Ascending aorta (tissue), 2 donors: ENCODE measurements at regions not wholly inside any gene's neighbourhood (a gene's known extent, or its start where the extent isn't known, plus 50 kb on each side); places are given as distances from the start of the nearest gene placed in this dataset.

ENCODE experiments used
- DNase-seq, 2 donors: peaks; one replicate each; pipeline ENCODE4 v3.0.0-alpha.2; 2019; ENCODE audit warnings: low spot score in 2 of 2
- H3K27ac ChIP-seq, 2 donors: fragments of 200-600 bp; sonication (generic); one replicate each; pipeline ENCODE4 v1.5.1; 2016 to 2017; ENCODE audit warnings: mild to moderate bottlenecking in 1 of 2
- H3K27me3 ChIP-seq: fragments of 200-600 bp; sonication (generic); one replicate; pipeline ENCODE4 v1.5.1; 2017
- H3K36me3 ChIP-seq, 2 donors: fragments of 200-600 bp; sonication (generic); one replicate each; pipeline ENCODE4 v1.5.1; 2016
- H3K4me1 ChIP-seq, 2 donors: fragments of 200-600 bp; sonication (generic); one replicate each; pipeline ENCODE4 v1.5.1; 2016 to 2017; ENCODE audit warnings: mild to moderate bottlenecking in 1 of 2
- H3K4me3 ChIP-seq, 2 donors: fragments of 200-600 bp; sonication (generic); one replicate each; pipeline ENCODE4 v1.5.1; 2016 to 2017; ENCODE audit warnings: mild to moderate bottlenecking in 1 of 2
- H3K9me3 ChIP-seq, 2 donors: fragments of 200-600 bp; sonication (generic); one replicate each; pipeline ENCODE4 v1.5.1; 2016
- intact Hi-C: fragments of 100-400 bp; cut with DNase I; formaldehyde crosslinking; loops from one replicate; pipeline ENCODE4 v1.15.1; 2023
- TF ChIP-seq, protein P1 (sequence below), 3 experiments: fragments of 200-600 bp in 2 of 3; fragments of 450-650 bp in 1 of 3; sonication (generic) in 2 of 3; IDR thresholded peaks; one replicate each; pipeline ENCODE4 v1.5.1; 2016 to 2019; ENCODE audit warnings: antibody characterized with exemption in 3 of 3, mild to moderate bottlenecking in 1 of 3, moderate library complexity in 1 of 3

DNA sequence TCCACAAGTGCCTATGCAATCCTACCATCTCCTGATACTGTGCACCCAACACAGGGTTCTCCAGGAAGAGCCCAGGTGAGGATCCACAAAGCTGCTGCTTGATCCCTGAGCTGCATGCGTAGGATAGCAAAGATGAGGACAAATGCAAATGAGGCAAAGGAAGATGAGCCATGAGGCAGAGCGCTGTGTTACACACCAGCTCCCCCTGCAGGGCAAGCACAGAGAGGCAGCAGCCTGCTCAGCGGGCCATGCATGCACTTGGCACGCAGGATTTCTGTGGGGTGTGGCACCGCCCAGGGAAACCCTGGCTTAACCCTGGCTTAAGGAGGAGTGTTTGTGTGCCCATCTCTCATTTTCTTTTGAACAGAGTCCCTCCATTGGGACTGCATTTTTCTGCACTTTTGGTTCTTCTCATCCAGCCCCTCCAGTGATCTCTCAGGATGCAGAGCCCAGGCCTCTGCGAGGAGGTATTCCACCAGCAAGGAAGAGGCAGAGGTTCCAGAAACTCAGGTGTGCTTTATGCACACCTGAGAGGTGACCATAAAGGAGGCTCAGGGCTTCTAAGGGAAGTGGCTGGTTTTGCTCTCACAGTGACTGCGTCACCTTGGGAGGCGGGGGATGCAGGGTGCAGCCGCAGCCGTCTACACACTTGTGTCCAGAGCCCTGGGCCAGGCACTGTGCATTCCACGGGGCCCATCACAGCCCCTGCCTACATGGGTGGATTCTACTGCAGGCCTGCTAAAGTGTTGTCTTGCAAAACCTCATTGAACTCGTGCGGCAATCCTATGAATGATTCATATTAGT, 973.3 kb upstream of the TMEM132C start:
- Histone ChIP-seq H3K27me3 (no peaks in the 10 kb centered on the region), H3K27ac (no peak overlapping the region), H3K9me3 (no peaks in the 10 kb centered on the region), H3K4me1 (no peaks in the 10 kb centered on the region), H3K36me3 (no peaks in the 10 kb centered on the region), H3K4me3 (no peak overlapping the region)
- DNase-seq: no peak
- TF ChIP-seq, protein P1, sequence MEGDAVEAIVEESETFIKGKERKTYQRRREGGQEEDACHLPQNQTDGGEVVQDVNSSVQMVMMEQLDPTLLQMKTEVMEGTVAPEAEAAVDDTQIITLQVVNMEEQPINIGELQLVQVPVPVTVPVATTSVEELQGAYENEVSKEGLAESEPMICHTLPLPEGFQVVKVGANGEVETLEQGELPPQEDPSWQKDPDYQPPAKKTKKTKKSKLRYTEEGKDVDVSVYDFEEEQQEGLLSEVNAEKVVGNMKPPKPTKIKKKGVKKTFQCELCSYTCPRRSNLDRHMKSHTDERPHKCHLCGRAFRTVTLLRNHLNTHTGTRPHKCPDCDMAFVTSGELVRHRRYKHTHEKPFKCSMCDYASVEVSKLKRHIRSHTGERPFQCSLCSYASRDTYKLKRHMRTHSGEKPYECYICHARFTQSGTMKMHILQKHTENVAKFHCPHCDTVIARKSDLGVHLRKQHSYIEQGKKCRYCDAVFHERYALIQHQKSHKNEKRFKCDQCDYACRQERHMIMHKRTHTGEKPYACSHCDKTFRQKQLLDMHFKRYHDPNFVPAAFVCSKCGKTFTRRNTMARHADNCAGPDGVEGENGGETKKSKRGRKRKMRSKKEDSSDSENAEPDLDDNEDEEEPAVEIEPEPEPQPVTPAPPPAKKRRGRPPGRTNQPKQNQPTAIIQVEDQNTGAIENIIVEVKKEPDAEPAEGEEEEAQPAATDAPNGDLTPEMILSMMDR (IDR thresholded peaks at IDR 0.05): peak in 2 of 3 experiments; percentile 15 to 40
- intact Hi-C loops: no loop called here

DNA sequence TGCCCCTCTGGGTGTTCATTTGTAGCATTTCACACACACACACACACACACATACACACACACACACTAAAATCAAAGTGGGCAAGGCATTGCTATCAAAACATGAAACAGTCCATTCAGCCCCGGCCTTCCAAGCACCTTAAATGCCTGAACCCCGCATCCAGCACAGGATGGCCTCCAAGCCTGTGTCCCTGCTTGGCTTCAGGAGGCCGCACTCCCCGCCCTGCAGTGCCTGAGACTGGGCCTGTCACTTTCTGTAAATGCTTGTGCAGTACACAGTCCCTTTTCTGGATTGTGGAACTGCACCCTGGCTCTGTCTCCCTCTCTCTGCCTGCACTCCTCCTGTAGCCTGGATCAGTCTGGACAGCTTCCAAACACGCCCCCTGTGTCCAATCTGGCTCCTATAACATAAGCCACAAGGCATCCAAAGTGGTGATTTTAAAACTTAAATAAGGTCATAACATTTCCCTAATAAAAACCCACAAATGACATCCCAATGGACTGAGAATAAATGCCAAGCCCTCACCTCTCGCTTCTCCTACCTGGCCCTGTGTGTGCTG, 972.2 kb upstream of the TMEM132C start:
- no peak overlapping the region for H3K27ac ChIP-seq
- DNase-seq: no peak
- no peaks in the 10 kb centered on the region for H3K27me3 ChIP-seq
- TF ChIP-seq, protein P1 (IDR thresholded peaks at IDR 0.05): no peak
- H3K9me3 ChIP-seq: no peaks in the 10 kb centered on the region
- H3K4me3 ChIP-seq: no peak overlapping the region
- intact Hi-C loops: no loop called here
- no peaks in the 10 kb centered on the region for H3K4me1 ChIP-seq
- no peaks in the 10 kb centered on the region for H3K36me3 ChIP-seq

- no peak for DNase-seq
- H3K36me3 ChIP-seq: no peaks in the 10 kb centered on the region
- no peaks in the 10 kb centered on the region for H3K9me3 ChIP-seq
- H3K4me1 ChIP-seq: no peaks in the 10 kb centered on the region
- TF ChIP-seq, protein P1 (IDR thresholded peaks at IDR 0.05): no peak
- no peak overlapping the region for H3K4me3 ChIP-seq
- intact Hi-C loops: no loop called here
- no peak overlapping the region for H3K27ac ChIP-seq
- H3K27me3 ChIP-seq: no peaks in the 10 kb centered on the region
These were observed 971.3 kb upstream of the TMEM132C start for GRCh38 chr12:127295630-127296029.

GRCh38 chr12:127296591-127296990, 970.4 kb upstream of the TMEM132C start:
- H3K27ac ChIP-seq: no peak overlapping the region
- DNase-seq: no peak
- H3K9me3 ChIP-seq: no peaks in the 10 kb centered on the region
- TF ChIP-seq, protein P1 (IDR thresholded peaks at IDR 0.05): no peak
- no peaks in the 10 kb centered on the region for H3K27me3 ChIP-seq
- H3K4me1 ChIP-seq: no peaks in the 10 kb centered on the region
- no peaks in the 10 kb centered on the region for H3K36me3 ChIP-seq
- no peak overlapping the region for H3K4me3 ChIP-seq
- intact Hi-C loops: no loop called here

DNA sequence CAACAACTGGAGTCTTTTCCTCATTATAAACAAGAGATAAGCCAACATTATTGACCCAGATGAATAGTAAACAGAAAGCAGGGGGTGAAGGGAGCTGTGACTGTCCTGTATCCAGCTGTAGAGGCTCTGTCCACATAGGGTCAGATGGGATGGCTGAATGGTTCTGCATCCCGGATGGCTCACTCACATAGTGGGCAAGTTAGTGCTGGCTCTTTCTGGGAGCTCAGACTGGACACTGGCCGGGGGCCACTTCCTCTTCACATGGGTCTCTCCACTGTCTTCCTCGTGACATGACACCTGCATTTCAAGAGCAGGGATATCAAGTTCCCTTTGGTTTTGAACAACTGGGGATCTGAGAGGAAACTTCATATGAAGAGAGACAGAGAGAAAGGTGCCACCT, 969.6 kb upstream of the TMEM132C start:
- H3K4me3 ChIP-seq: no peak overlapping the region
- H3K4me1 ChIP-seq: no peaks in the 10 kb centered on the region
- no peaks in the 10 kb centered on the region for H3K9me3 ChIP-seq
- TF ChIP-seq, protein P1 (IDR thresholded peaks at IDR 0.05): no peak
- H3K27ac ChIP-seq: no peak overlapping the region
- no peaks in the 10 kb centered on the region for H3K36me3 ChIP-seq
- no peaks in the 10 kb centered on the region for H3K27me3 ChIP-seq
- intact Hi-C loops: no loop called here
- DNase-seq: no peak
